Spleen (tissue), 7 donors: ENCODE measurements at regions not wholly inside any gene's neighbourhood (a gene's known extent, or its start where the extent isn't known, plus 50 kb on each side); places are given as distances from the start of the nearest gene placed in this dataset.

Source experiments
- CTCF ChIP-seq, 11 experiments: fragments of 200-600 bp in 7 of 11; fragments of 450-650 bp in 4 of 11; sonication (generic) in 4 of 11; IDR thresholded peaks in 8 of 11; conservative IDR thresholded peaks in 3 of 11; 1 replicate in 7 of 11; 2 replicates in 4 of 11; pipeline versions ENCODE4 v1.4.0 to v1.8.0; 2016 to 2021; ENCODE audit warnings: antibody characterized with exemption in 11 of 11, inconsistent platforms in 4 of 11, mild to moderate bottlenecking in 1 of 11
- POLR2A ChIP-seq, 3 donors: fragments of 450-650 bp; IDR thresholded peaks; one replicate each; pipeline ENCODE4 v1.5.1; 2017; ENCODE audit warnings: antibody characterized with exemption in 3 of 3, mild to moderate bottlenecking in 1 of 3
- POLR2AphosphoS5 ChIP-seq, 3 donors: sonication (generic); formaldehyde crosslinking; IDR thresholded peaks; one replicate each; pipeline ENCODE4 v1.5.1; 2017; ENCODE audit warnings: antibody characterized with exemption in 3 of 3
- donor health status: DM: no; HTN: no; CAD: no; lungs with moderate emphysema.
- donor health status: DM: no; HTN: no; CAD: no.
- donor health status: DM: no; HTN: no; CAD: no.

DNA sequence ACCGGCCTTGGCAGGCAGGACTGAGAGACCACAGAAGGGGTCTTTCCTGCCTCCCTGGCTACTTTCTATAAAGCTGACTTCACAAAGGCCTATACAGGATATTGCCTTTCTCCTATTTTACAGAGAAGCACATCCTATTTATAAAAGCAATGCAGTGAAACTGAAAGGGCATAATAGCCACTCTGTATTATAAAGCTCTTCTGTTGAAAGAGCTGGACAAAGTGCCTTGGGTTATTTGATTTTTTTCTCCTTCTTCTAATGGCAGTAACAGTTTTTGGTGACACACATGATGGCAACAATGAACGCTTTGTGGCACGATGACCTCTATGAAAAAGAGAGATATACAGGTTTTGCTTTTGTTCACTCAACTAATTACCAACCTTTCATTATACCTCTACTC lies 281.1 kb downstream of the ZNF516 start:
- TF ChIP-seq CTCF (IDR thresholded peaks at IDR 0.05 in 8 of 11, conservative IDR thresholded peaks at IDR 0.05 in 3 of 11): no peak
- TF ChIP-seq POLR2A (IDR thresholded peaks at IDR 0.05): no peak
- TF ChIP-seq POLR2AphosphoS5 (IDR thresholded peaks at IDR 0.05): no peak
